IPS DF 6.9 (cell line): ENCODE measurements at regions not wholly inside any gene's neighbourhood (a gene's known extent, or its start where the extent isn't known, plus 50 kb on each side); places are given as distances from the start of the nearest gene placed in this dataset.

Source experiments
- DNase-seq: peaks from one replicate; pipeline ENCODE4 v3.0.0-alpha.2; 2013; ENCODE audit warnings: low read depth, low spot score
- H3K27ac ChIP-seq: one replicate; pipeline ENCODE4 v1.5.1; 2013; ENCODE audit warnings: low read length, control low read depth
- H3K27me3 ChIP-seq: 2 replicates; pipeline ENCODE4 v1.6.1; 2013; ENCODE audit warnings: mild to moderate bottlenecking, low read length; ENCODE audit not compliant: control insufficient read depth, insufficient read depth
- H3K36me3 ChIP-seq: 2 replicates; pipeline ENCODE4 v1.6.1; 2013; ENCODE audit warnings: low read length; ENCODE audit not compliant: control insufficient read depth, insufficient read depth
- H3K4me1 ChIP-seq: 2 replicates; pipeline ENCODE4 v1.6.1; 2013; ENCODE audit warnings: low read length; ENCODE audit not compliant: control insufficient read depth, insufficient read depth
- H3K4me3 ChIP-seq: 2 replicates; pipeline ENCODE4 v1.5.1; 2013; ENCODE audit warnings: mild to moderate bottlenecking, low read length
- H3K9me3 ChIP-seq: 2 replicates; pipeline ENCODE4 v1.6.1; 2013; ENCODE audit warnings: low read length, inconsistent platforms; ENCODE audit not compliant: control insufficient read depth, insufficient read depth
- WGBS: extraction: QIAGEN DNeasy Blood & Tissue Kit; methylation state at CpG from one replicate; pipeline ENCODE4 v1.1.7; 2013; ENCODE audit warnings: mixed read lengths, missing lambda C conversion rate; ENCODE audit not compliant: insufficient read length, insufficient coverage; 5-methylcytosine and 5-hydroxymethylcytosine counted together

- H3K4me3 ChIP-seq = no peak overlapping the region
- no CpG with 5 or more reads among the region's 5 CpGs for WGBS
- DNase-seq = no peak
- H3K4me1 ChIP-seq = no peaks in the 10 kb centered on the region
- no peaks in the 10 kb centered on the region for H3K27me3 ChIP-seq
- H3K36me3 ChIP-seq = no peaks in the 10 kb centered on the region
- no peak overlapping the region for H3K27ac ChIP-seq
- no peaks in the 10 kb centered on the region for H3K9me3 ChIP-seq
Observed at GRCh38 chr6:12235341-12235740, 54.8 kb upstream of the EDN1 start.

- no peaks in the 10 kb centered on the region for H3K4me1 ChIP-seq
- no peaks in the 10 kb centered on the region for H3K36me3 ChIP-seq
- no peaks in the 10 kb centered on the region for H3K9me3 ChIP-seq
- H3K27me3 ChIP-seq = no peaks in the 10 kb centered on the region
- no peak for DNase-seq
- no CpG with 5 or more reads among the region's 8 CpGs for WGBS
- H3K4me3 ChIP-seq = no peak overlapping the region
- H3K27ac ChIP-seq = no peak overlapping the region
Observed at GRCh38 chr6:12238219-12238618, 51.9 kb upstream of the EDN1 start.
